ENCODE measurements at regions not wholly inside any gene's neighbourhood (a gene's known extent, or its start where the extent isn't known, plus 50 kb on each side); places are given as distances from the start of the nearest gene placed in this dataset.

GRCh38 chr2:168378960-168379669 lies 77.0 kb upstream of the CERS6 start:
- DNase-seq = no peak

DNA sequence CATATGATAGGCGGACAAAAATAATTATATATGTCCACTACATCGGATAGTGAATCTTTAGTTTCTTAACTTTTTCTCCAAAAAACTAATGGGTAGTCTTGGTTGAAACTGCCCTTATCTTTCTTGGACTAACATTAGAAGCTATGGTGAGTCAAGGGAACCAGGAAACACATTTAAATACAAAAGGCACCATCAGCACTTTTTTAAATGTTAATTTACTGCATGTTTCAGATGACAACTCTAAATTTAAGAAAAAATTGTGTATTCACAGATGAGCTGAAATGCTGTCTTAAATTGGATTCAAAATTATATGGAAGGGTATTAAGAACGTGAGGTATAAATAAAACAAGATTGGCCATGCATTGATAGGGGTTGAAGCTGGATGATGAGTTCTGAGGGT lies 75.6 kb upstream of the CERS6 start:
- DNase-seq = no peak

GRCh38 chr2:168392024-168392423 lies 64.0 kb upstream of the CERS6 start:
- no peak for DNase-seq

GRCh38 chr2:168392797-168393196 lies 63.3 kb upstream of the CERS6 start:
- no peak for DNase-seq

GRCh38 chr2:168394262-168394661 lies 61.8 kb upstream of the CERS6 start:
- no peak for DNase-seq

- DNase-seq = peak in 1 of 2 donors; percentile 6
Measured at GRCh38 chr2:168396131-168396530, 59.9 kb upstream of the CERS6 start.

DNA sequence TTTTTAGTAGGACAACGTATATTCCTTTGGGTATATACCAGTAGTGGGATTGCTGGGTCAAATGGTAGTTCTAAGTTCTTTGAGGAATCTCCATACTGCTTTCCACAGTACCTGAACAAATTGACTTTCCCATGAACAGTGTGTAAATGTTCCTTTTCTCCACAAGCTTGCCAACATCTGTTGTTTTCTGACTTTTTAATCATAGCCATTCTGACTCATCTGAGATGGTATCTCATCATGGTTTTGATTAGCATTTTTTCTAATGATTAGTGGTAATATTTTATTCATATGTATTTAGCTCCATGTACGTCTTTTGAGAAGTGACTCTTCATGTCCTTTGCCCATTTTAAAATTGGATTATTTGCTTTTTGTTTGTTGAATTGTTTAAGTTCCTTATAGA lies 58.4 kb upstream of the CERS6 start:
- no peak for DNase-seq

DNA sequence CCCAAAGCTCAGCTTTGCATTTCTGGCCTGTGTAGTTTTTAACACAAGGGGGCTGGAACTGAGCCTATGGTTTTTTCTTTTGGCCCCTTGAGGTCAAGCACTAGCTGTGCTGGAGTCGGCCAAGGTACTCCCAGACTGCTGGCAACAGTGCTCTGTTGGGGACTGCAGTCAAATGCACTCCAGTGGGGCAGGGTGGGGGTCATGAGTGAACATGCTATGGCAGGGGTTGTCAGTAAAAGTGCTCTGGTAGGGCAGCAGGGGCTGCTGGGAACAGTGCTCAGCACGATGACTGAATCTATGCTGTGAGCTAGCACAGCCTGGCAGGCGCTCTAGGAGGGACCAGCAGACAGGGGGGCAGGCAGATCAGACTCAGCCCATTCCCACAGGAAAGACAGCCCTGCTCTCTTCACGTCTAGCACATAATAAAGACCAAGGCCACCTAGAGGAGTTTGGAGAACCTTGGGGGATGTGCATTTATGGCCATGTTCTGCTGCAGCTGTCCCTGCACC lies 55.0 kb upstream of the CERS6 start:
- DNase-seq = no peak

DNA sequence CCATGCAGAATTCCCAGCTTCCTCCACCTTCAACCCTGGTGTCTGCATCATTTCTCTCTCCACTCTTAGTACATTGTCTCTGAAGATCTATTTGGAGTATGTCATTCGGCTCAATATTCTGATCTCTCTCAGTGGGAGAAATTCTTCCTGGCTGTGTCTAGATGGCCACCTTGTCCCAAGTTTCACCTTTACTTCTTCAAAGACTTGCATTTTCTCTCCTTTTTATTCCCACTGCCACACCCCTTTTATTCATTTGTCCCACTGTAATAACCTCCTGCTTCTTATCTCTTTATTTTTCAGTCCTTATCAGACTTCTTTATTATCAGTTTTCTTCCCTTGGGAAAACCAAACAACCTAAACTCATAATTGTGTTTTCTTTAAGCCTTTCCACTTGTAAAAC lies 54.3 kb upstream of the CERS6 start:
- no peak for DNase-seq

DNA sequence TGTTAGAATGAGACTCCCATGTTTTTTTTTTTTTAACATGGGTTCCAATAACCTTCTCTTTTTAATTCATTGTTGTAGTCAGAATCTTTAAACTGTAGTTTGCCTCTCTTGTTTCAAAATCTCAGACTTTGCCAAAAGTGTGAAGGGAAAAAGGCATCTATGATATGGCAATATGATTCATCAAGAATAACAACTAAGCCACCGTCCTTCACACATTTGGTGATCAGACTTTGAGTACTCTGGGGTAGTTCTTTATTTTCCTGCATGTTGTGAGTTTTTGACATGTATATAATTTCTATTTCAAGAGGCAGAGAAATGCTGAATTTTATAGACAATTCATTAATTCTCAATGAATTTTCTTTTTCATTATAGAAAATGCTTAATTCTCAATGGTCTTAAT lies 53.5 kb upstream of the CERS6 start:
- DNase-seq = no peak

GRCh38 chr2:168403736-168404135 lies 52.3 kb upstream of the CERS6 start:
- DNase-seq = no peak

GRCh38 chr2:168404764-168405163 lies 51.3 kb upstream of the CERS6 start:
- no peak for DNase-seq
